H9 (cell line): ENCODE measurements at regions not wholly inside any gene's neighbourhood (a gene's known extent, or its start where the extent isn't known, plus 50 kb on each side); places are given as distances from the start of the nearest gene placed in this dataset.

Source experiments
- DNase-seq: peaks from one replicate; pipeline ENCODE4 v3.0.0-alpha.2; 2017
- H2AFZ ChIP-seq: one replicate; pipeline ENCODE4 v1.6.1; 2013; ENCODE audit warnings: mild to moderate bottlenecking, low read length, control low read depth, moderate library complexity
- H2AK5ac ChIP-seq: 2 replicates; pipeline ENCODE4 v1.6.1; 2013; ENCODE audit warnings: low read length, control low read depth, mixed read lengths; ENCODE audit not compliant: insufficient read length
- H2BK120ac ChIP-seq: one replicate; pipeline ENCODE4 v1.6.1; 2013; ENCODE audit warnings: low read depth, mild to moderate bottlenecking, low read length, control low read depth, inconsistent platforms; ENCODE audit not compliant: poor library complexity, severe bottlenecking
- H2BK12ac ChIP-seq: 2 replicates; pipeline ENCODE4 v1.6.1; 2013; ENCODE audit warnings: low read length, control low read depth, mixed read lengths, low read depth; ENCODE audit not compliant: insufficient read length
- H2BK15ac ChIP-seq: 2 replicates; pipeline ENCODE4 v1.6.1; 2013; ENCODE audit warnings: low read depth, low read length, control low read depth
- H2BK20ac ChIP-seq: one replicate; pipeline ENCODE4 v1.6.1; 2013; ENCODE audit warnings: low read depth, mild to moderate bottlenecking, low read length, control low read depth, inconsistent platforms; ENCODE audit not compliant: poor library complexity, severe bottlenecking
- H2BK5ac ChIP-seq: 2 replicates; pipeline ENCODE4 v1.6.1; 2013; ENCODE audit warnings: low read length, control low read depth, mixed read lengths; ENCODE audit not compliant: insufficient read length
- H3K14ac ChIP-seq: 2 replicates; pipeline ENCODE4 v1.6.1; 2013; ENCODE audit warnings: low read length, control low read depth; ENCODE audit not compliant: insufficient read depth
- H3K18ac ChIP-seq: 2 replicates; pipeline ENCODE4 v1.6.1; 2013; ENCODE audit warnings: low read depth, mild to moderate bottlenecking, mixed read lengths, low read length, control low read depth; ENCODE audit not compliant: insufficient read length
- H3K23ac ChIP-seq: 2 replicates; pipeline ENCODE4 v1.6.1; 2013; ENCODE audit warnings: low read length, control low read depth, mixed read lengths, low read depth; ENCODE audit not compliant: insufficient read length
- H3K23me2 ChIP-seq: 2 replicates; pipeline ENCODE4 v1.6.1; 2013; ENCODE audit warnings: low read depth, mild to moderate bottlenecking, mixed read lengths, low read length, control low read depth; ENCODE audit not compliant: insufficient read length, poor library complexity, severe bottlenecking
- H3K27ac ChIP-seq: 2 replicates; pipeline ENCODE4 v1.5.1; 2013; ENCODE audit warnings: low read length, control low read depth, mixed read lengths, low read depth; ENCODE audit not compliant: insufficient read length
- H3K27me3 ChIP-seq: 2 replicates; pipeline ENCODE4 v1.6.1; 2013; ENCODE audit warnings: low read length, control low read depth, inconsistent platforms; ENCODE audit not compliant: insufficient read depth
- H3K4ac ChIP-seq: 2 replicates; pipeline ENCODE4 v1.6.1; 2013; ENCODE audit warnings: low read depth, mild to moderate bottlenecking, control low read depth, inconsistent platforms, low read length, moderate library complexity
- H3K4me1 ChIP-seq: 2 replicates; pipeline ENCODE4 v1.6.1; 2013; ENCODE audit warnings: low read length, control low read depth, inconsistent platforms; ENCODE audit not compliant: insufficient read depth
- H3K4me2 ChIP-seq: 2 replicates; pipeline ENCODE4 v1.6.1; 2013; ENCODE audit warnings: low read length, control low read depth, mixed read lengths; ENCODE audit not compliant: insufficient read length, insufficient read depth
- H3K56ac ChIP-seq: 2 replicates; pipeline ENCODE4 v1.6.1; 2013; ENCODE audit warnings: low read depth, mild to moderate bottlenecking, mixed read lengths, low read length, control low read depth; ENCODE audit not compliant: insufficient read length
- H3K79me1 ChIP-seq: 2 replicates; pipeline ENCODE4 v1.6.1; 2013; ENCODE audit warnings: low read depth, mild to moderate bottlenecking, moderate library complexity, low read length, control low read depth, inconsistent platforms; ENCODE audit not compliant: insufficient read depth, poor library complexity, severe bottlenecking
- H3K79me2 ChIP-seq: 2 replicates; pipeline ENCODE4 v1.6.1; 2013; ENCODE audit warnings: low read length, control low read depth, inconsistent platforms; ENCODE audit not compliant: insufficient read depth
- H3K9ac ChIP-seq: 2 replicates; pipeline ENCODE4 v1.6.1; 2013; ENCODE audit warnings: low read length, control low read depth, mixed read lengths; ENCODE audit not compliant: insufficient read length; ENCODE audit errors: extremely low read depth
- H3K9me3 ChIP-seq: one replicate; pipeline ENCODE4 v1.6.1; 2013; ENCODE audit warnings: low read depth, low read length, inconsistent platforms; ENCODE audit not compliant: control insufficient read depth
- H3T11ph ChIP-seq: one replicate; pipeline ENCODE4 v1.6.1; 2013; ENCODE audit warnings: mild to moderate bottlenecking, low read length, control low read depth, inconsistent platforms
- H4K20me1 ChIP-seq: one replicate; pipeline ENCODE4 v1.6.1; 2013; ENCODE audit not compliant: control insufficient read depth, insufficient read length, insufficient read depth
- H4K5ac ChIP-seq: 2 replicates; pipeline ENCODE4 v1.6.1; 2013; ENCODE audit warnings: low read depth, mild to moderate bottlenecking, mixed read lengths, low read length, control low read depth; ENCODE audit not compliant: insufficient read length
- H4K8ac ChIP-seq: replicated peaks from 2 replicates; pipeline ENCODE4 v1.6.1; 2013; ENCODE audit warnings: low read length, control low read depth, mixed read lengths, low read depth; ENCODE audit not compliant: insufficient read length
- H4K91ac ChIP-seq: 2 replicates; pipeline ENCODE4 v1.6.1; 2013; ENCODE audit warnings: low read depth, mild to moderate bottlenecking, moderate library complexity, mixed read lengths, low read length, control low read depth; ENCODE audit not compliant: insufficient read length
- H3K27ac Mint-ChIP-seq, 3 experiments: 2 replicates in 2 of 3; 3 replicates in 1 of 3; pipeline ENCODE4 v1.8.0; 2020 to 2021; ENCODE audit warnings: mixed read lengths in 3 of 3, mild to moderate bottlenecking in 1 of 3, moderate library complexity in 1 of 3
- H3K27me3 Mint-ChIP-seq: 2 replicates; pipeline ENCODE4 v1.8.0; 2021; ENCODE audit warnings: low read depth, mild to moderate bottlenecking, moderate library complexity, mixed read lengths
- H3K36me3 Mint-ChIP-seq, 3 experiments: 2 replicates in 2 of 3; 3 replicates in 1 of 3; pipeline ENCODE4 v1.8.0; 2020 to 2021; ENCODE audit warnings: low read depth in 3 of 3, mixed read lengths in 3 of 3; ENCODE audit not compliant: insufficient read depth in 1 of 3
- H3K4me1 Mint-ChIP-seq, 2 experiments: 2 replicates each; pipeline ENCODE4 v1.8.0; 2020; ENCODE audit warnings: mixed read lengths in 2 of 2
- H3K4me3 Mint-ChIP-seq, 2 experiments: 2 replicates in 1 of 2; 3 replicates in 1 of 2; pipeline ENCODE4 v1.8.0; 2020 to 2021; ENCODE audit warnings: mild to moderate bottlenecking in 2 of 2, mixed read lengths in 2 of 2, moderate library complexity in 1 of 2
- H3K9me3 Mint-ChIP-seq, 2 experiments: 2 replicates in 1 of 2; 3 replicates in 1 of 2; pipeline ENCODE4 v1.8.0; 2020; ENCODE audit warnings: mild to moderate bottlenecking in 2 of 2, mixed read lengths in 2 of 2, moderate library complexity in 1 of 2
- WGBS: extraction: QIAGEN DNeasy Blood & Tissue Kit; methylation state at CpG from one replicate; pipeline ENCODE4 v1.1.7; 2013; ENCODE audit warnings: missing lambda C conversion rate, low lambda C conversion rate, mixed read lengths; ENCODE audit not compliant: insufficient read length; ENCODE audit errors: extremely low coverage; 5-methylcytosine and 5-hydroxymethylcytosine counted together
- TF ChIP-seq, protein P1 (sequence below): fragments of 200-600 bp; sonication (generic); conservative IDR thresholded peaks from 3 replicates; pipeline ENCODE4 v1.8.0; 2021; ENCODE audit warnings: antibody characterized with exemption, mild to moderate bottlenecking

- no peaks in the 10 kb centered on the region for H4K20me1 ChIP-seq
- Mint-ChIP-seq H3K4me3 (no peak overlapping the region), H3K27ac (no peak overlapping the region), H3K27me3 (peaks cover 61% of the 10 kb centered on the region), H3K9me3 (no peaks in the 10 kb centered on the region), H3K4me1 (peaks cover 7 to 12% of the 10 kb centered on the region in 2 experiments; a peak in 3 of 4 replicates), H3K36me3 (no peaks in the 10 kb centered on the region)
- H3T11ph ChIP-seq: no peak overlapping the region
- peaks cover 6% of the 10 kb centered on the region for H3K23me2 ChIP-seq
- H2BK20ac ChIP-seq: no peak overlapping the region
- H3K4me1 ChIP-seq: no peaks in the 10 kb centered on the region
- no peak overlapping the region for H2AK5ac ChIP-seq
- no peaks in the 10 kb centered on the region for H3K79me1 ChIP-seq
- TF ChIP-seq, protein P1, sequence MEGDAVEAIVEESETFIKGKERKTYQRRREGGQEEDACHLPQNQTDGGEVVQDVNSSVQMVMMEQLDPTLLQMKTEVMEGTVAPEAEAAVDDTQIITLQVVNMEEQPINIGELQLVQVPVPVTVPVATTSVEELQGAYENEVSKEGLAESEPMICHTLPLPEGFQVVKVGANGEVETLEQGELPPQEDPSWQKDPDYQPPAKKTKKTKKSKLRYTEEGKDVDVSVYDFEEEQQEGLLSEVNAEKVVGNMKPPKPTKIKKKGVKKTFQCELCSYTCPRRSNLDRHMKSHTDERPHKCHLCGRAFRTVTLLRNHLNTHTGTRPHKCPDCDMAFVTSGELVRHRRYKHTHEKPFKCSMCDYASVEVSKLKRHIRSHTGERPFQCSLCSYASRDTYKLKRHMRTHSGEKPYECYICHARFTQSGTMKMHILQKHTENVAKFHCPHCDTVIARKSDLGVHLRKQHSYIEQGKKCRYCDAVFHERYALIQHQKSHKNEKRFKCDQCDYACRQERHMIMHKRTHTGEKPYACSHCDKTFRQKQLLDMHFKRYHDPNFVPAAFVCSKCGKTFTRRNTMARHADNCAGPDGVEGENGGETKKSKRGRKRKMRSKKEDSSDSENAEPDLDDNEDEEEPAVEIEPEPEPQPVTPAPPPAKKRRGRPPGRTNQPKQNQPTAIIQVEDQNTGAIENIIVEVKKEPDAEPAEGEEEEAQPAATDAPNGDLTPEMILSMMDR: no peak
- H2BK5ac ChIP-seq: no peak overlapping the region
- no peaks in the 10 kb centered on the region for H3K9me3 ChIP-seq
- no peak overlapping the region for H3K4ac ChIP-seq
- H4K8ac ChIP-seq: no peak overlapping the region
- H3K27me3 ChIP-seq: peaks cover 9% of the 10 kb centered on the region; the same call in 1 of the 2 replicates
- no peak overlapping the region for H3K4me2 ChIP-seq
- WGBS: no CpG with 5 or more reads among the region's 4 CpGs
- H2BK15ac ChIP-seq: no peak overlapping the region
- no peak overlapping the region for H4K91ac ChIP-seq
- no peak overlapping the region for H3K27ac ChIP-seq
- DNase-seq: no peak
- no peak overlapping the region for H3K14ac ChIP-seq
- H2BK12ac ChIP-seq: no peak overlapping the region
- no peak overlapping the region for H2AFZ ChIP-seq
- H3K79me2 ChIP-seq: no peaks in the 10 kb centered on the region
- H3K56ac ChIP-seq: no peak overlapping the region
- no peak overlapping the region for H2BK120ac ChIP-seq
- no peak overlapping the region for H4K5ac ChIP-seq
- no peak overlapping the region for H3K23ac ChIP-seq
- no peak overlapping the region for H3K18ac ChIP-seq
- H3K9ac ChIP-seq: no peak overlapping the region
Observed at GRCh38 chr16:48812856-48813255, 202.9 kb upstream of the N4BP1 start.
